Activated naive CD4-positive, alpha-beta T cell treated with anti-CD3 and anti-CD28 coated beads, Interleukin-2, amount 50 U/mL, for 72 hours (primary cell): ENCODE measurements at regions not wholly inside any gene's neighbourhood (a gene's known extent, or its start where the extent isn't known, plus 50 kb on each side); places are given as distances from the start of the nearest gene placed in this dataset.
"Not testable (repeated sequence)": the region's sequence is repeated elsewhere in the genome, so short reads cannot be mapped to it uniquely, and the experiment has no call there.

Source experiments
- ATAC-seq, 2 donors: fragments of 150-1000 bp; cut with Tn5 transposase; 2 replicates each; pipeline ENCODE4 v1.10.0; 2021; ENCODE audit warnings: mild to moderate bottlenecking in 2 of 2, moderate library complexity in 2 of 2
- DNase-seq, 2 donors: peaks; one replicate each; pipeline ENCODE4 v3.0.0; 2021 to 2022; ENCODE audit warnings: low spot score in 2 of 2
- H3K27ac Mint-ChIP-seq, 2 donors: one replicate each; pipeline ENCODE4 v1.8.0; 2022; ENCODE audit warnings: mild to moderate bottlenecking in 2 of 2, mixed read lengths in 2 of 2
- H3K36me3 Mint-ChIP-seq, 2 donors: one replicate each; pipeline ENCODE4 v1.8.0; 2022; ENCODE audit warnings: mixed read lengths in 2 of 2
- H3K9me3 Mint-ChIP-seq, 2 donors: one replicate each; pipeline ENCODE4 v1.8.0; 2022; ENCODE audit warnings: mixed read lengths in 2 of 2

DNA sequence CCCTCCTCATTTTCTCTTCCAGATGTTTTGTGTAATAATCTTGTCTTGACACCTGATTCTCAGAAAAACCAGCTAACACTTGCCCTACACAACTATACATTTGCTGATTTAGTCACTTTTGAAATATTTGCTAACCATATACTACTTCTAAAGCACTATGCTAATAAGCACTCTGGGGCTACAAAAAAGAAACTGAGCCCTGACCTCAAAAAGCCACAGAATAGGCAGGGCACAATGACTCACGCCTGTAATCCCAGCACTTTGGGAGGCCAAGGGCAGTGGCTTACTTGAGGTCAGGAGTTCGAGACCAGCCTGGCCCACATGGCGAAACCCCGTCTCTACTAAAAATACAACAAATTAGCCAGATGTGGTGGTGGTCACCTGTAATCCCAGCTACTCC is 266.0 kb downstream of the RAD51AP2 start:
- no peaks in the 10 kb centered on the region for H3K36me3 Mint-ChIP-seq
- peaks cover 10 to 18% of the 10 kb centered on the region in 2 donors for H3K9me3 Mint-ChIP-seq
- no peak overlapping the region for H3K27ac Mint-ChIP-seq
- no peak for DNase-seq
- ATAC-seq = no peak

DNA sequence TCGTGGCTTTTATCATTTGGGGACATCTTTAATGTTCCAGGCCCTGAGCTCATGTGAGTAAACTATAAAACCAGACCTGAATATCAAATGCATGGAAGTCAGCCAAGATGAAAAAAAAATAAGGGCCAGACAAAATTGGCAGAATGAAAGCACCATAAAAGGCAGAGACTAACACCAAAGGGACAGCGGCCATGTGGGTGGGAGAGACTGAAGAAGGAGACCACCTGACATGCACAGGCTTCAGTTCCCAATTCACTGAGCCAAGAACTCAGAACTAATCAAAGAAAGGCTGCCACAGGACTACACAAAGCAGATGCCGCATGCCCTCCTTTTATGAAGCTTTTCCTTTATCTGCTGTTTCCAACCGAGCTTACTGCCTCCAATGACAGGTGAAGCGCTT is 267.1 kb downstream of the RAD51AP2 start:
- Mint-ChIP-seq H3K27ac (no peak overlapping the region), H3K36me3 (no peaks in the 10 kb centered on the region), H3K9me3 (peaks cover 10 to 22% of the 10 kb centered on the region in 2 donors)
- ATAC-seq = no peak
- DNase-seq = no peak

DNA sequence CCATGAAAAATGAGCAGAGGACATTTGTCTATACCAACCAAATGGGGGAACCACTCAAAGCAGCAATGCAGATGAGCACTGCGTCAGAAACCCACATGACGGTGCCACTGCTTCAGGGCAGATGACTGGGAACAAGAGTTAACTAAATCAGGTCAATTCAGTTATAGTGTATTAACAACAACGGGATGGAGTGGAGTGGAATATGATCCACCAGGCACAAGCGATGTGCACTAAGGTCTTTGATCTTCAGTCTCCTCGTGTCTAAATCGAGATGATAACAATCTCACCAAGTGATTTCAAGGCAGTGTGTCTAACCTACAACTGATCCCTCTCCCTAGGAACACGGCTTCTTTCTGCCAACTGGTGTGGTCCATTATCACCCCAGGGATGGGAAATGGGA is 269.0 kb downstream of the RAD51AP2 start:
- no peak for ATAC-seq
- Mint-ChIP-seq H3K27ac (no peak overlapping the region), H3K9me3 (peaks cover 10 to 17% of the 10 kb centered on the region in 2 donors), H3K36me3 (no peaks in the 10 kb centered on the region)
- DNase-seq = no peak

DNA sequence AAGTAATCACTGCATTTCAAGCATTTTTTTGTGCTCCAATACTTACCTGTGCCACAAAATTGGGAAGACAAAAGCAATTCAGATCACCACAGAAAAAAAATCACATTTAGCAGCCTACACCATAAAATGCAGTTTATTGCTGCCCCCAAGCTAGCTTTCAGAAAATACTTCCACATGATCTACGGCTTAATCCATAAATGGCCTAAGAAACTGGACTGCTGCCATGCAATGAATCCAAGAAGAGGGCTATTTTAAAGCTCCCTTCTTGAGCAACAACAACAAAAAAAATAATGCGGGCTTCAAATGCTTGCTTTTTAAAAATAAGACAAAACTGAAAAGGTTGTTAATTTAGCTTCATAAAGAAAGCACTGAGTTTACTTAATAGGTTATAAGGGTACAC is 272.3 kb downstream of the RAD51AP2 start:
- Mint-ChIP-seq H3K27ac (no peak overlapping the region), H3K9me3 (peaks cover 15 to 17% of the 10 kb centered on the region in 2 donors), H3K36me3 (no peaks in the 10 kb centered on the region)
- DNase-seq (no peak), ATAC-seq (no peak)

DNA sequence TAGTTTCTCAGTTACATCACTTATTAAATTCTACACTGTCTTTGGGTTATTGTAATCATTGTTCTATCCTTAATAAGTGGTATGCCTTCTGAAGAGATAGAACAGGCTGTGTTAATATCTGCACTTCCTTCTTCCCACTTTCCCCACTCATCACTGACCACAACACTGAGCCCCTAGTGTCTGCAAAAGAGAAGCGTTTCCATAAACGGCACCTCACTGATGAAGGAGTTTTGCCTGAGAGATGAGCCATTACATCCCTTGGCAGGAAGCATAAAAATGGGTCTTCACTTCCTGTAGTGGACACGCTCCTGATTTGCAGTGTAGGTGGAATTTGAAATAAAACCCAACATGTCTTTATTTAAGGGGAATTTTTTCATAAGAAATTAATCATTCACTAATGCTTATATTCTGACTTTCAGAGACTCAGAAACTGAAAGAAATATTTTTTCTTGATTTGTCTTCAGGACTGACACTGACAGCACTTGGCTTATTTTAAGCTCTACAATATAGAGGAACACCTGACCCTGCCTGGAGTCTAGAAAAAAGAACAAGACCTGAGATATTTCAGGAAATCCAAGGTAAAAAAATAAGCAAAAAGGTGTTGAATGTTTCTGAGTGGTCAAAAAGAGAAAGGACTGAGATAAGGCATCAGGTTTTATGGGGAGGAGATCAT is 275.3 kb downstream of the RAD51AP2 start:
- no peaks in the 10 kb centered on the region for H3K36me3 Mint-ChIP-seq
- ATAC-seq (no peak), DNase-seq (no peak)
- peaks cover 8 to 9% of the 10 kb centered on the region in 2 donors for H3K9me3 Mint-ChIP-seq
- no peak overlapping the region for H3K27ac Mint-ChIP-seq

DNA sequence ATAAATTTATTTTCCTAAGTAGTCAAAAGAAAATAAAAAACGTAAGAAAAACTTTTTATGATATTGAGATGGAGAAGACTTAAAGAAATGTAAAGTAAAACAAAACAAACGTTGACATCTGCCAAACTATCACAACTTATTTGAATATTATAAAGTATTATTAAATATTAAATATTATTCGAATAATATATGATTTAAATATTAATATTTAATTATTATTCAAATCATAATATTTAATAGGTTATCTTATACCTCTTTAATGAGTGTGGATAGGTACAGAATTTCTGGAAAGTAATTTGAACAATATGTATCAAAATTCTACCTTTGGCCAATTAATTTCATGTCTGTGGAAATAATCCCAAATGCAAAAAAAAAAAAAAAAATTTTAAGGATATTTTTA is 278.7 kb downstream of the RAD51AP2 start:
- no peak for DNase-seq
- Mint-ChIP-seq H3K9me3 (peaks cover 0 to 8% of the 10 kb centered on the region in 2 donors), H3K27ac (no peak overlapping the region), H3K36me3 (no peaks in the 10 kb centered on the region)
- no peak for ATAC-seq

DNA sequence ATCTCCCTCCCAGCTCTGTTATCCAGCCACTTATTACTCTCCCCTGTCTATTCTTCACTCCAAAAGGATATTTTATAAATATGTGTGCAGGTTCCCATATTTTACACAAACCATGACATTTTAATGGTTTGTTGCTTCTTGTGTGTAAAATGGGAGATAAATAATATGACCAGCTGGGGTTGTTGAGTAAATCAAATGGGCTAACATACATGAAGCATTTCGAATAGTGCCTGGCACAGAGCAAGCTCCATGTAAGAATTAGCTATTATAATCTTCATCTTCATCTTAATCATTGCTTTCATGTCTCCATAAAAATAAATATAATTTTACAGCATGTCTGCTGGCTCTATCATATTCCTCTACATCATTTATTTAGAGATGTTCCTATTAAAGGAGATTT is 283.1 kb downstream of the RAD51AP2 start:
- ATAC-seq = no peak
- H3K9me3 Mint-ChIP-seq = no peaks in the 10 kb centered on the region
- no peaks in the 10 kb centered on the region for H3K36me3 Mint-ChIP-seq
- DNase-seq = no peak
- H3K27ac Mint-ChIP-seq = no peak overlapping the region

DNA sequence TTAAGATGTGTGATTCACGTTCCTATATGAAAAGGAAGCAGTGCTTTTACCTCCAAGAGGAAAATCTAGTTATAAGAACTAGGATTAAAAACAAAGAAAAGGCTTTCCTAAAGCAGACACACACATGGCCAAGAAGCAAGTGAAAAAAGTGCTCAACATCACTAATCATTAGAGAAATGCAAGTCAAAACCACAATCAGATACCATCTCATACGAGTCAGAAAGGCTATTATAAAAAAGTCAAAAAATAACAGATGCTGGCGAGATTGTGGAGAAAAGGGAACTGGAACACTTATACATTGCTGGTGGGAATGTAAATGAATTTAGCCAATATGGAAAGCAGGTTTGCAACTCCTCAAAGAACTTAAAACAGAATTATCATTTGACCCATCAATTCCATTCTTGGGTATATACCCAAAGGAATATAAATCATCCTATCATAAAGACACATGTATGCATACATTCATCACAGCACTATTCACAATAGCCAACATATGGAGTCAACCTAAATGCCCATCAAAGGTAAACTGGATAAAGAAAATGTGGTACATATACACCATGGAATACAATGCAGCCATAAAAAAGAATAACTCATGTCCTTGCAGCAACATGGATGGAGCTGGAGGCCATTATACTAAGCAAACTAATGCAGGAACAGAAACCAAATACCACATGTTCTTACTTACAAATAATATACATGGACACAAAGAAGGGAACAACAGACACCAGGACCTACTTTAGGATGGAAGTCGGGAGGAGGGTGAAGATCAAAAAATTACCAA is 285.3 kb downstream of the RAD51AP2 start:
- Mint-ChIP-seq H3K36me3 (no peaks in the 10 kb centered on the region), H3K9me3 (peaks cover under 1 to 2% of the 10 kb centered on the region in 2 donors), H3K27ac (no peak overlapping the region)
- DNase-seq = no peak
- no peak for ATAC-seq

DNA sequence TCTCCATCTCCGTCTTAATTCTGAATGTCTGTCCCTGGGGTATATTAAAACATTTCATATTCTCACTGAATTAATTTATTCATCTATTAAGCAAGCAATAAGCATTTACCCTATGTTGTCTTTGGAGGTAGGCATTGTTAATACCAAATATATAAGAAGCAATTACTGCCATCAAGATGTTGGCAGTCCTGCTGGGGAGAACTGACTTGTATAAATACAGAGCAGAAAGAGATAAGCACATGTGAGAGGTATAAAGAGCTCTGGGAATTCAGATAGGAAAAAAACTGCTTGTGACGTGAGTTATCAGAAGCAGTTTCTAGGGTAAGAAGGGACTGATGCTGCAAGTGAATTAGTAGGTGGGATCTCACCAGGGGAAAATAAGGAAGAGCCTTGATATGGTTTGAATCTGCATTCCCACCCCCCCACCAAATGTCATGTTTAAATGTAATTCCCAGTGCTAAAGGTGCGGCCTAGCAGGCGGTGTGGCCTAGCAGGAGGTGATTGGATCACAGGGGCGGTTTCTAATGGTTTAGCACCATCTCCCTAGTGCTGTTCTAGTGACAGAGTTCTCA is 286.8 kb downstream of the RAD51AP2 start:
- ATAC-seq (no peak), DNase-seq (no peak)
- Mint-ChIP-seq H3K36me3 (no peaks in the 10 kb centered on the region), H3K9me3 (peaks cover 6% of the 10 kb centered on the region in 2 donors), H3K27ac (no peak overlapping the region)

DNA sequence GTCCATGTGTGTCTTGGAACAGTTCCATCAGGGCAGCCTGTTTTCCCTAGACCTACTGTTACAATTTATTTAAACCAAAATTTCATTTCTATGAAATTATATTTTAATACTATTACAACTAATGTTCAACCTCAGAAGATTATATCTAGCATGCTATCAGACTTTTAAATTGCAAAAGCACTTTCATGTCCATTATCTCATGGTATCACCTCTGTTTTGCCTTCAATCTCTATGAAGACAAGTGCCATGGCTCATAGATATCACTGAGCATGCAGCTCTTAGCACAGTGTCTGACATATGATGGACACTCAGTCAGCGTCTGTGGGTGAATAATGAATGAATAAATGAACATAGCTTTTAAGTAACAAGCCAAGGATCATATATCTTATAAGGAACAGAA is 288.8 kb downstream of the RAD51AP2 start:
- peaks cover 6 to 14% of the 10 kb centered on the region in 2 donors for H3K9me3 Mint-ChIP-seq
- no peak overlapping the region for H3K27ac Mint-ChIP-seq
- no peak for ATAC-seq
- no peak for DNase-seq
- H3K36me3 Mint-ChIP-seq = no peaks in the 10 kb centered on the region

DNA sequence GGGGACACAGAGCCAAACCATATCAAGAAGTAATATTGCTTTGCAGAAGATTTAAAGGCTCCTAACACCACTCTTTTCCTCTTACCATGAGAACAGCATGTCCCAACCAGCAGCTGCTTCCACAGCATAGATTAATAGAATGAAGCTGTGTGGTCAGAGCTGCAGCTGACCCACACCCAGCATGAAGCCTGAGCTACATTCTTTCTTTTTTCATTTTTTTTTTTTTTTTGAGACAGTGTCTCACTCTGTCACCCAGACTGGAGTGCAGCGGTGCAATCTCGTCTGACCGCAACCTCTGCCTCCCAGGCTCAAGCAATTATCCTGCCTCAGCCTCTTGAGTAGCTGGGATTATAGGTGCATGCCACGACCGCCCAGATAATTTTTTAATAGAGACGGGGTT is 289.8 kb downstream of the RAD51AP2 start:
- Mint-ChIP-seq H3K36me3 (no peaks in the 10 kb centered on the region), H3K9me3 (peaks cover 6 to 15% of the 10 kb centered on the region in 2 donors), H3K27ac (no peak overlapping the region)
- DNase-seq (no peak), ATAC-seq (no peak)

DNA sequence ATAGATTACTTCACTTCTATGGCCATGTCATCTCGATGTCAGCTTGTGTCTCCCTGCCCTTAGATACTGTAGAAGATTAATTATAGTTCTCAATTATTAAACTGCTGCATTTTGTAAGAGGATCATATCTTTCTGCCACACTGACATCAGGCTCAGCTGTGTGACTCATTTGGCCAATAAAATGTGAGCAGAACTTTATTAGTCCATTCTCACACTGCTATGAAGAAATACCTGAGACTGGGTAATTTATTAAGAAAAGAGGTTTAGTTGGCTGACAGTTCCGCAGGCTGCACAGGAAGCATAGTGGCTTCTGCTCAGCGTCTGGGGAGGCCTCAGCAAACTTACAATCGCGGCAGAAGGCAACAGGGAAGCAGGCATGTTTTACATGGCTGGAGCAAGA is 290.4 kb downstream of the RAD51AP2 start:
- Mint-ChIP-seq H3K27ac (no peak overlapping the region), H3K9me3 (peaks cover 6 to 21% of the 10 kb centered on the region in 2 donors)
- ATAC-seq = no peak

DNA sequence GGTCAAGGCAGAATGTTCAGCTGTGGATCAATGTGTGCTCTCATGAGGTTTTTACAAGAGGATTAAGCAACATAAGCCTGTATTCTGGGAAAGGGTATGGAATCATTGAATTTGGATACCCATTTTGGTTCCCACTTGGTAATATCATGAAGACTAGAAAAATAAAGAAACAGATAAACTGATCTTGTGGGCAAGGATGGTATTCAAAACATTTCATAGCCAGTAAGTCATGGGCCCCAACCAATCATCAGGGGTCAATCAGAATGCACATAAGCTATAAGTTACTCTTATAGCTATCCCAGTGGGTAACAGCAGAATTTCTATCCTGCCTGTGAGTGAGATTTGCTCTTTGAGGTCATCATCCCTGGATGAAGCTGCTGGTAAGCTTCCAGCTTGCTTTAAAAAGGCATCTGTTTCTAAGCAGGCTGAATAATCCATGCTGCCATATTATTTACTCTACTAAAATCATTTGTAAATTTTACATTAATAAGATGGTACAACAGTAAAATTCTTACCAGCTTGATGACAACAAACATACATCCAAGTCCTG is 291.2 kb downstream of the RAD51AP2 start:
- no peak overlapping the region for H3K27ac Mint-ChIP-seq
- ATAC-seq (no peak), DNase-seq (no peak)
- no peaks in the 10 kb centered on the region for H3K36me3 Mint-ChIP-seq
- peaks cover 6 to 28% of the 10 kb centered on the region in 2 donors for H3K9me3 Mint-ChIP-seq

More for the DNA sequence above, 290.4 kb downstream of the RAD51AP2 start:
- DNase-seq = no peak
- no peaks in the 10 kb centered on the region for H3K36me3 Mint-ChIP-seq

DNA sequence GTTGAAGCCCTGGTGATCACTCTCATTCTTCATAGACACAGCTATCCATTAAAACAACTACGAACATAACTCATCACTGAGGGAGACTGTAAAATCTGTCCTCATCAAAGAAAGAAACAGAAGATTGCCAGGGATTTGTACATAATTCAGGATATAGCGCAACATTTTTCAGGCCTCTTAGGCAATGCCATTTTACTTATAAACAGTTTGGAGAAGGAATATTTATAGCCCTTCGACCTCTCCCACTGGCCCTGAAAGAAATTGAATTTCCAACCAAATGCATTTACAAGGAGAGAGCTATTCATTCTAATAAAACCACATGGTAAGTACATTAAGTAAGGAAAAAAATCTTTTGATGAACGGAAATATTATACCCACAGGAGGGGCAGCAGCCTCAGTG is 295.0 kb downstream of the RAD51AP2 start:
- ATAC-seq (no peak), DNase-seq (no peak)
- Mint-ChIP-seq H3K36me3 (no peaks in the 10 kb centered on the region), H3K27ac (no peak overlapping the region), H3K9me3 (peaks cover 6 to 33% of the 10 kb centered on the region in 2 donors)

DNA sequence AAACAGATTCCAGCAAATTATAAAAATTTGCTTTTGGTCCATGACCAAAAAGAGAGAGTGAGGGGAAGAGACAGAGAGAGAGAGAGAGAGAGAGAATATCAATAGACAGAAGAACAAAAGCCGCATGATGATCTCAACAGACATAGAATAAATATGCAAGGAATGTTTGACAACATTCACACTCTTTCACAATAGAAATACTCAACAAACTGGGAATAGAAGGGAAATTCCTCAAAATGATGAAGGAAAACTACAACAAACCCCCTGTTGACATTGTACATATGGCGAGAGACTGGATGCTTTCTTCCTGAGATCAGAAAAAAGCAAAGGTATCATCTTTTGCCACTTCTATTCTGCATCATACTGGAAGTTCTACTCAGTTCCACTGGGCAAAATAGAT is 309.7 kb downstream of the RAD51AP2 start:
- Mint-ChIP-seq H3K9me3 (peaks cover 15 to 19% of the 10 kb centered on the region in 2 donors), H3K27ac (no peak overlapping the region), H3K36me3 (no peaks in the 10 kb centered on the region)
- ATAC-seq (no peak), DNase-seq (no peak)

DNA sequence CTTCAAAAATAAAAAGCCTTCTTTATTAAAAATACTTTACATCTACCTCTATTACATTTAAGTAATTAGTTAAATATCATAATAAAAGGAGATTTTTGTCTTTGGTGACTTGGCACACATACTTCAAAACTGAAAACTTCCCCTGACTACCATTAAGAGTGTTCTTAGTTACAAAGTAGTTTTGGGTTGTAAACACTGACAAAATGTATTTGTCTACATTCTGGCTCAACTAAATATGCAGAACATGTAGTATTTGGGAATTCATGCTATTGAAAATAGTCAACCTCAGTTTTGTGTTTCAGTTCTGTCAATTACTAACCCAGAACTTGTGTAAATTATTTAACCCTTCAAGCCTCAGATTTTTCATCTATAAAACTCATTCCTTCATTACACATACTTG is 311.5 kb downstream of the RAD51AP2 start:
- H3K9me3 Mint-ChIP-seq = peaks cover 15 to 21% of the 10 kb centered on the region in 2 donors
- no peak for ATAC-seq

DNA sequence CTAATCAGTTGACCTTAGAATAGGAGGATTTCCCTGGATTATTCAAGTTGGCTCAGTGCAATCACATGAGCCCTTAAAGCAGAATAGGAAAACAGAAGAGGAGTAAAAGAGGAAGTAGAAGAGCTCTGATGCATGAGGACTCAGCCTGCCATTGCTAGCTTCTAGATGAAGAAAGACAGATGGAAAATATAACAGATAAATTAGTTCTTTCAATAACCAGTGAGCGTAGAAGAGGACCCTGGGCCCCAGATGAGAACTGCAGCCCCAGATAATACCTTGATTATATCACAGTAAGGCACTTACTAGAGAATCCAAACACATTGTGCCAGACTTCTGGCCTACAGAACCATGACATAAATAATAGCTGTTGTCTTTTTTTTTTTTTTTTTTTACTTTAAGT is 314.0 kb downstream of the RAD51AP2 start:
- not testable (repeated sequence) for H3K36me3 Mint-ChIP-seq

More for the DNA sequence above, 311.5 kb downstream of the RAD51AP2 start:
- H3K27ac Mint-ChIP-seq = no peak overlapping the region
- no peak for DNase-seq
- H3K36me3 Mint-ChIP-seq = no peaks in the 10 kb centered on the region

More for the DNA sequence above, 314.0 kb downstream of the RAD51AP2 start:
- not testable (repeated sequence) for DNase-seq, H3K27ac Mint-ChIP-seq, ATAC-seq
- peaks cover 10 to 21% of the 10 kb centered on the region in 2 donors for H3K9me3 Mint-ChIP-seq
